COLO668 (cell line): ENCODE measurements at regions not wholly inside any gene's neighbourhood (a gene's known extent, or its start where the extent isn't known, plus 50 kb on each side); places are given as distances from the start of the nearest gene placed in this dataset.

Experiments
- DNase-seq: peaks from one replicate; lab custom pipeline; 2025; ENCODE audit not compliant: unreplicated experiment; lab: John Stamatoyannopoulos, UW

GRCh38 chr19:30909216-30909615 lies 440.0 kb downstream of the TSHZ3 start:
- DNase-seq = no peak

DNA sequence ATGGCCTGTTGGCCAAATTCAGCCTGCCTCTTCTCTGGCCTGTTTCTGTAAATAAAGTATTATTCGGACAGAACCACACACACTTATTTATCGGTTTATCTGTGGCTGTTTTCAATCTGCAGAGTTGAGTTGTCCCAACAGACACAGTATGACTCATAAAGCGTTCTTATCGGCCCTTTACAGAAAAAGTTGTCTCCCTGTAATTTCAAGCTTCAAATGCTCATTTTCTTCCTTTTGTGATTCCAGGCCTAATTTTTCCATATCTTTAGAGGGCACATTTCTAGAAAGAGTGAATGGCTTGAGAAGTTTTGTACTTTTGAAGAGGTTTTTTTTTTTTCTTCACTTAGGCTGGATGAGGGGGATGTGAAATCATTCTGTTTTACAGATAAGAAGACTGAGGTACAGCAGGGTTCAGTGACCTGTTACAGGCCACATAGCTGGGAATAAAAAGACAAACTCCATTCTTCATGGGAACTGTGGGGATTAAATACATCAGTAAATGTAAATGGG lies 440.9 kb downstream of the TSHZ3 start:
- DNase-seq = no peak

DNA sequence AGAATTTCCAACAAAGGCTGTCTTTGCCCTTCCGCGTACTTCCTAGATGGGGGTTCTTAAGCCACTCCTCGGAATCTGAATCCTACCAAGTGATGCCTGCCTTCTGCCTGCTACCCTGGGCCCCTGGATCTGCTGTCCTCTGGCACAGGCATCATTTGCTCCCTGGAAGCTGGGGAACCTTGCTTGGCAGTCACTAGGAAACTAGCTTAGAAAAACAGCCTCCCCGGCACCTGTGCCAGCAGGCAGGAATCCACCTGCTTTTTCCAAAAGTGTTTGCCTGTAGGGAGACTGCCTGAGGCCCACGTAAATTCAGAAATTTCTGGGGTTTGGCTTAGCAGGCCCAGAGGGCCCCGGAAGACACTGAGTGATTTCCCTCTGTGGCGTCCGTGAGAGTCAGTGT lies 442.4 kb downstream of the TSHZ3 start:
- DNase-seq = no peak

DNA sequence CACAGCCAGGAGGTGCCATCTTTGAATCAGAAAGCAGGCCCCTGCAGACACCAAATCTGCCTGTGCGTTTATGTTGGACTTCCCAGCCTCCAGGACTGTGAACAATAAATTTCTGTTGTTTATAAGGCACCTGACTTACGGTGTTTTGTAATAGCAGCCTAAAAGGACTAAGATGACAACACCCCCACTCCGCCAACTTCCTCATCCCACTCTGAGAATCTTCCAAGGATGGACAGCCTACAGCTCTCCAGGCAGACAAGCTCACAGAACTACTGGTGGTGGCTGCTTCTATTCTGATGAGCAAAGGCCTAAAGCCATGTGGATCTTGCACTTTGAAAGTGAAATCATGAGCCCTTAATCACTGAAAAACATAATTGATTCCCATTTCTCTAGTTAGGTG lies 449.2 kb downstream of the TSHZ3 start:
- DNase-seq = no peak

DNA sequence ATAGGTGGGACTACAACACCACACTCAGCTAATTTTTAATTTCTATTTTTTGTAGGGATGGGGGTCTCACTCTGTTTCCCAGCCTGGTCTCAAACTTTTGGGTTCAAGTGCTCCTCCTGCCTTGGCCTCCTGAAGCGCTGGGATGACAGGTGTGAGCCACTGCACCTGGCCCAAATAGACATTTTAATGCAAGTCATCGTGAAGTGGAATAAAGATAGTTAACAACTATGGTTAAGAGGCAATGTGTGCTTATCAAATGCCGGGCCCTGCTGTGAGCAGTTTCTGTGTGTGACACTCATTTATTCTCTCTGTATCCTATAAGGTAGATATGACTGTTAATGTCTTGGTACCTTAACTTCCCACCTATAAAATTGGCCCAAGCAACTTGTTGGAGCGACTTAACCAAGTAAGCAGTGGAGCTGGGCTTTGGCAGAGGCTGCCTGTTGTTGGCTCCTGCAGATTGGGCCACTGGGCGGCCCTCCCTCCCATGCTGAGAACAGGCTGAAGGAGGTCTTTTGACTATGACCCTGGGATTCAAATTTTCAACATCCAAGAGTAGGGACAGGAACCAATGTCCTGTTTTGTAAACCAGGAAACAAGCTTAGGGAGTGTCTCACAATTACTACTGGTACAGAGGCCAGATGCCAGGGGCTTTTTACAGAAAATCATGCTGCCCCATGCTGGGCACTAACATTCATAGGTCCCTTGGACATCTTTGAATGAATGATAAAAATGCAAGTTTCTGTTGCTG lies 450.7 kb downstream of the TSHZ3 start:
- no peak for DNase-seq

DNA sequence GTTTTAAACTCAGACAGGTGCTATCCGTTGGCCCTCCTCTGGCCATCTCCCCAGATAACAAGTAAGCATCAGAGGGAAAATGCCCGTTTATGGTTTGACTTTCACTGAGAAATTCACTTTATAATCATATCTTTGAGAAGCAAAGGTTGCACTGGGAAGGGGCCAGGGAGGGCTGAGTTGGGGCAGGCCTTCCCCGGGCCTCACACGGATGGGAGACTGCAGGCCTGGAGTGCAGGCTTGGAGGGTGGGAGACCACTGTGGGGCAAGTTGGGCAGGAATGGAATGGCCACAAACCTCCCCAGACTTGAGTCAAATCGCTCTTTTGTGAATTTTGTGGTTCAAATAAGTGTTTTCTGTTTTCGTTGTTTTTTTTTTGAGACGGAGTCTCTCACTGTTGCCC lies 451.7 kb downstream of the TSHZ3 start:
- DNase-seq = no peak

DNA sequence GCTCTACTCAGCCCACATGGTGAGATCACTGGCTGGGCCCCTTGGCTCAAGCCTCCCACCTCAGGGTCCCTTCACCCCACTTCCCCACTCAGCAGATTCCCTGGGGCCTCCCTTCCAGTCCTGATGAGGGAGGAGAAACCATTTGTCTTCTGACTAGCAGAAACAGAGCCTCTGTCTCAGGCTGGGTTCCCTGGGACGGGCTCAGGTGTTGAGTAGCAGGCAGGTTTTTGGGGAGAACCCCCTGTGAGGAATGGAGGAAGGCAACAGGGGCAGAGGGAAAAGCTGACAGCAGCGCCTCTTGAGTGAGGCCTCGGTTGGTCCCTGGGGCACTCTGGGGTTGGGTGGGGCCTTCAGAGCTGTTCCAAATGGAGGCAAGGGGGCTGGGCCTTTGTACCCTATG lies 452.2 kb downstream of the TSHZ3 start:
- no peak for DNase-seq

- DNase-seq = no peak
Measured at GRCh38 chr19:30896554-30896953, 452.7 kb downstream of the TSHZ3 start.

- no peak for DNase-seq
Measured at GRCh38 chr19:30895946-30896345, 453.3 kb downstream of the TSHZ3 start.

DNA sequence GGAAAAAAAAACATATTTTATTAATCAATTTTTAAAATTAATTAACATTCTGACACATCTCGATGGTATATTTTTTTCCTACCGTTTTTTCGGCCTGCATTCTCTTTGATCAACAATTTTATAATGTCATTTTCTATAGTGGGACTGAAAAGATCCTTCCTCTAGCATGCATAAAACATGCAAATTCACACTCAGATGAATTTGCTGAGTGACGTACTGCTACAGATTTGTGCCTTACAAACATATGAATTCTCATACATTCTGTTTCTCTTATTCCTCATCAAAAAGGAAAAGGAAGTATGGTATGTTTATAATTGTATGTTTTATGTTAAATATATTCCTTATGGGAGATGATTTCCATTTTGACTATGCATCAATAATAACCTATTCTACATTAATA lies 458.2 kb downstream of the TSHZ3 start:
- DNase-seq = no peak

DNA sequence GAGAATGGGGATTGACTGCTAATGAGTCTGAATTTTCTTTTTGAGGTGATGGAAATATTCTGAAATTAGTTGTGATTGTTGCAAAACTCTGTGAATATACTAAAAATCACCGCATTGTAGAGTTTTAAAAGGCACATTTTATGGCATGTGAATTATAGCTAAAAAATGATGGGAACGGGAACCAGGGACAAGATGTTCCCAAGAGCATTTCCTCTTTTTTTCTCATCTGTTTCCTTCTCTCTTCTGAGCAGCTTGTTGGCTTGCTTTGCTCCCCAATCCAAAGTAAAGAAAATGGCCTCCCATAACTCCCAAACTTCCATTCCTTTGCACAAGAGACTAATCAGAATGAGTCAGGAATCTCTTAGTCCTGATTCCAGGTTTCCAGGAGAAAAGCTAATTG lies 459.2 kb downstream of the TSHZ3 start:
- DNase-seq = no peak

GRCh38 chr19:30888937-30889336 lies 460.3 kb downstream of the TSHZ3 start:
- no peak for DNase-seq

DNA sequence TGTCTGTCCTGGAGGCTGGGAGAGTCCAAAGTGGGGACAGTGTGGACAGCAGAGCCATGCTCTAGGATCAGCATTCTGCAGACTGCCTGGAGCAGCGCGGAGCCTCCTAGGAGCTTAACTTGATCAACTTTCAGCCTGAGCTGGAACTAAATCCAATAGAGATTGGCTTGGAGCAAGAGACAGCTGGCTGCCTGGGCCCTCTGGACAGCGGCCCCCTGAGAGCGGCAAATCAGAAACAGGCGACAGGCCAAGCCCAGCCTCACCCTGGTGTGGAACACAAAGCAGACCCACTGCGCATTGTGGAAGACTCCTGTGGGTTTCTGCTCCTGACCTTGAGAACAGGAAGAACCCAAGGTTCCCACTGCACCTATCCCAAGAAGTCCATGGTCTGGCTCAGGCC lies 462.2 kb downstream of the TSHZ3 start:
- no peak for DNase-seq

DNA sequence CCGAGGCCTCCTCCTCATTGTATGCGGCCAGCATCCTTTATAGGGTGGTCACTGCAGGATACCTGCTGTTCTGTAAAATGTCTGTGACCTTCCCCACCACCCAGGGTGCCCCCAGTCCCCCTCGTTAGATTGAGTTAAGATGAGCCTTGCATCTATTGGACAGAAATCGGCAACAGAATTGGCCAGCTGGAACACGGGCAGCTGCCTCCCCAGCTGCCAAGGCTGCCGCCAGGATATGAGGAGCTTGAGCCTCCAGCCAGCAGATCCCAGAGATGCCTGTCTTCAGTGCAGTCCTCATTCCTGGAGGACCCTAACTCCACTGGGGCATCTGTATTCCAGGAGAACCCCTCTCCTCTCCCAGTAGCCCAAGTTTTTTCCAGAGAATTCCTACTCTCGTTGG lies 463.0 kb downstream of the TSHZ3 start:
- DNase-seq = no peak

DNA sequence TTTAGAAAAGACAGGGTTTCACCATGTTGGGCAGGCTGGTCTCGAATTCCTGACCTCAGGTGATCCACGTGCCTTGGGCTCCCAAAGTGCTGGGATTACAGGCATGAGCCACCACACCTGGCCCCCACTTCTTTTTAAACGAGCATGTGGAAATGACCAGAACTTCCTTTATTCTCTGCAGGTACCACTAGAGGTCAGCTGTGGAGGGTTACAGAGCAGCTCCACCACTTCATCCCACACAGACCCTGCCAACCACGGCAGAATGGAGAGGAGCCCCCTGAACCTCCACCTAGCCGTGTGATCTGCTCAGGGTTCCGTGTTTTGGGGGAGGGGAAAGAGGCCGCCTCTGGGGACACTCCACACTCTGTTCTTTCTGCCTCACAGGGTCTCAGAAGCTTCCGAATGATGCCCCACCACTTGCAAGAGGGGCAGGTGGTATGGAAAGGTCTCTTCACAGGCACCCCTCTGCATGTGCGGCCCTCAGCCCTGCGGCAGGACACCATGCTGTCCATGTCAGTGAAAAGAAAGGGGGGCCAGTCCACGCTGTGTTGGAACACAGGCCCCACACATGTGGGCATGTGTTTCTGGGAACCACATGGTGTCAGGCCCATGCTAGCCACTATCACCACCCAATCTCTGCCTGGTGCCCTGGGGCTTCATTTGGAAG lies 465.0 kb downstream of the TSHZ3 start:
- no peak for DNase-seq

DNA sequence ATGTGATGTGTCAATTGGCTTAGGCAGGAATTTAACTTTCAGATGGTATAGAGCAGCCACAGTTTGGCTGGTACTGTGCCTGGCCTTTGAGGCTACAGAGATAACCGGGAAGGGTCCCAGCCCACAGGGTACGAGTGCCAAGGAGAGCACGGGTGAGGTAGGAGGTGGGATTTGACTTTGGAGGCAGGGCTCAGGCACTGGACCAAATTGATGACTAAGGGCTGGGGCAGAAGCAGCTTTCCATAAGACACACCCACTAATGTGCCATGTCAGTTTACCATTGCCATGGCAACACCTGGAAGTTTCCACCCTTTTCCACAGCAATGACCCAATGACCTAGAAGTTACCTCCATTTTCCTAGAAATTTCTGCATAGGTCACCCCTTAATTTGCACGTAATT lies 466.2 kb downstream of the TSHZ3 start:
- DNase-seq = no peak

- DNase-seq = no peak
Measured at GRCh38 chr19:30882411-30883005, 466.7 kb downstream of the TSHZ3 start.

DNA sequence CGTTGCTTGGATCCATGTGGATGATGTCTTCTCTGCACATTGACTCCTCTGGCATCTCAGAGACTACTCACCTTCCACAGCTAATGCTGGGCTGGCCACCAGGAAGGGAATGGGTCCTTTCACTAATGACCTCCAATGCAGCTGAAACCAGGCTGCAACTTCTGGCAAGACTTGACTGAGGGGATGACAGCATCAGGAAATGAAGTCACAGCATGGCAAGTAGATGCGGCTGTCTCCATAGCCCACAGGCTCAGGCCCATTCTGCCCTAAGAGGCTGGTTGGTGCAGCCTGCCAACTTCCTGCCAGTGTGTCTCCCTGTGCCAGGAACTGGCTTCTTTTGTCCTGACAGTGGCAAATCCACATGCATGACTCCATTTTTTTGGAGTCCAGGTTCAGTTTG lies 467.3 kb downstream of the TSHZ3 start:
- no peak for DNase-seq

- no peak for DNase-seq
Measured at GRCh38 chr19:30881281-30881680, 468.0 kb downstream of the TSHZ3 start.

DNA sequence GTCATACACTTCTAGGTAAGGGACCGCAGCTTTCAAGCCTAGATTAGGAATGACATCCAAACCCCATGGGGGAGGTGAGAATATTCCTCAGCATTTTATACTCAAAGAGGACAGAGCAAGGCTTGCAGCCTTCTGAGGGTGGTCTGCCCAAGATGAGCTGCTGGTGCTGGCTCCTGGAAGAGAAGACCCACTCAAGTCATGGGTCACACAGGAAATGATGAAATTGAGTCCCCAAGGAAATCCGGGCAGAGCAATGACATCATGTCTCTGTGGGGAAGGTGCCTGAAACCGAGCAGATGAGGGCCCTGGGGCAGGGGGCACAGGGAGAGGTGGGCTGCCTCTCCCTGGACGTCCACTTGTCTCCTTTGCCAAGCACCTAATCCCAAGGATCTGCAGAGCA lies 468.7 kb downstream of the TSHZ3 start:
- no peak for DNase-seq

- no peak for DNase-seq
Measured at GRCh38 chr19:30880151-30880550, 469.1 kb downstream of the TSHZ3 start.

GRCh38 chr19:30879736-30880135 lies 469.5 kb downstream of the TSHZ3 start:
- no peak for DNase-seq
